ENCODE measurements at regions not wholly inside any gene's neighbourhood (a gene's known extent, or its start where the extent isn't known, plus 50 kb on each side); places are given as distances from the start of the nearest gene placed in this dataset.

- FAIRE-seq: no peak
Measured at GRCh38 chr5:103374473-103374963, 116.0 kb downstream of the MACIR start.

GRCh38 chr5:103373597-103374472 is 115.3 kb downstream of the MACIR start:
- no peak for FAIRE-seq

GRCh38 chr5:103371046-103371607 is 112.6 kb downstream of the MACIR start:
- no peak for FAIRE-seq

GRCh38 chr5:103369125-103370120 is 110.9 kb downstream of the MACIR start:
- FAIRE-seq: no peak

- FAIRE-seq: no peak
Measured at GRCh38 chr5:103367702-103368101, 109.1 kb downstream of the MACIR start.

- no peak for FAIRE-seq
Measured at GRCh38 chr5:103366918-103367549, 108.5 kb downstream of the MACIR start.

GRCh38 chr5:103364074-103364473 is 105.5 kb downstream of the MACIR start:
- no peak for FAIRE-seq

- FAIRE-seq: no peak
Measured at GRCh38 chr5:103362211-103362610, 103.6 kb downstream of the MACIR start.

- no peak for FAIRE-seq
Measured at GRCh38 chr5:103360475-103360874, 101.9 kb downstream of the MACIR start.

- FAIRE-seq: no peak
Measured at GRCh38 chr5:103358305-103358995, 99.9 kb downstream of the MACIR start.

GRCh38 chr5:103357636-103358035 is 99.1 kb downstream of the MACIR start:
- no peak for FAIRE-seq

- no peak for FAIRE-seq
Measured at GRCh38 chr5:103356350-103357091, 98.0 kb downstream of the MACIR start.

- no peak for FAIRE-seq
Measured at GRCh38 chr5:103355579-103355978, 97.0 kb downstream of the MACIR start.

GRCh38 chr5:103354446-103354845 is 95.9 kb downstream of the MACIR start:
- no peak for FAIRE-seq

- FAIRE-seq: no peak
Measured at GRCh38 chr5:103353581-103353980, 95.0 kb downstream of the MACIR start.

- FAIRE-seq: no peak
Measured at GRCh38 chr5:103347716-103348423, 89.3 kb downstream of the MACIR start.

- no peak for FAIRE-seq
Measured at GRCh38 chr5:103346162-103346748, 87.7 kb downstream of the MACIR start.

- FAIRE-seq: no peak
Measured at GRCh38 chr5:103345461-103345860, 86.9 kb downstream of the MACIR start.

- FAIRE-seq: no peak
Measured at GRCh38 chr5:103340717-103341388, 82.3 kb downstream of the MACIR start.
